Endothelial cell of umbilical vein (primary cell): ENCODE measurements at regions not wholly inside any gene's neighbourhood (a gene's known extent, or its start where the extent isn't known, plus 50 kb on each side); places are given as distances from the start of the nearest gene placed in this dataset.

Experiments
- BruUV-seq: library from RNA; stranded (reverse); fragments of 400-500 nt; replicated peaks from 2 replicates; lab custom pipeline; 2021; lab: Mats Ljungman, UMichigan
- CTCF ChIA-PET: fragments of 300-600, 350-600 bp; sonication (Branson Sonifier 250); formaldehyde crosslinking; loops from one replicate; lab custom pipeline; 2021; ENCODE audit warnings: antibody characterized with exemption, inconsistent platforms; lab: Charles Lee
- POLR2A ChIA-PET: fragments of 300-600, 350-600 bp; sonication (Branson Sonifier 250); formaldehyde crosslinking; loops from one replicate; lab custom pipeline; 2021; ENCODE audit warnings: antibody characterized with exemption, inconsistent platforms; lab: Charles Lee
- DNase-seq: peaks from one replicate; pipeline ENCODE4 v3.0.0-alpha.2; 2011; ENCODE audit warnings: low read depth, low spot score
- FAIRE-seq: peaks from 2 replicates; lab custom pipeline; 2011; peaks lifted over from hg19 to GRCh38; lab: Jason Lieb, UNC
- H2AFZ ChIP-seq: 2 replicates; pipeline ENCODE4 v1.6.0; 2012; ENCODE audit warnings: low read depth, low read length, control low read depth, inconsistent platforms
- H3K27ac ChIP-seq: 2 replicates; pipeline ENCODE4 v1.5.1; 2011; ENCODE audit warnings: low read depth, mild to moderate bottlenecking, control low read depth, low read length, moderate library complexity; ENCODE audit not compliant: insufficient read depth
- H3K27me3 ChIP-seq, 2 experiments: 2 replicates each; pipeline versions ENCODE4 v1.6.0 to v1.6.1; 2011; ENCODE audit warnings: low read length in 2 of 2, mixed read lengths in 1 of 2; ENCODE audit not compliant: control insufficient read depth in 2 of 2, insufficient read depth in 2 of 2
- H3K36me3 ChIP-seq, 2 experiments: 2 replicates in 1 of 2; 3 replicates in 1 of 2; pipeline ENCODE4 v1.5.1; 2011; ENCODE audit warnings: low read length in 2 of 2, mild to moderate bottlenecking in 1 of 2, moderate library complexity in 1 of 2; ENCODE audit not compliant: control insufficient read depth in 2 of 2, insufficient read depth in 2 of 2; ENCODE audit errors: extremely low read depth in 1 of 2
- H3K4me1 ChIP-seq: 3 replicates; pipeline ENCODE4 v1.5.1; 2011; ENCODE audit warnings: mild to moderate bottlenecking, low read length; ENCODE audit not compliant: control insufficient read depth, insufficient read depth; ENCODE audit errors: extremely low read depth
- H3K4me2 ChIP-seq: 2 replicates; pipeline ENCODE4 v1.6.1; 2011; ENCODE audit warnings: low read length, control low read depth, mixed read lengths; ENCODE audit not compliant: insufficient read depth
- H3K4me3 ChIP-seq, 3 experiments: fragments of 200-600 bp in 1 of 3; sonication (generic), shearing (Covaris generic) in 1 of 3; replicated peaks in 1 of 3; 2 replicates each; pipeline ENCODE4 v1.5.1; 2011 to 2016; ENCODE audit warnings: control low read depth in 3 of 3, low read length in 3 of 3, mild to moderate bottlenecking in 2 of 3, inconsistent platforms in 1 of 3, low read depth in 1 of 3, moderate library complexity in 1 of 3; ENCODE audit not compliant: insufficient read depth in 1 of 3
- H3K79me2 ChIP-seq: 2 replicates; pipeline ENCODE4 v1.6.0; 2012; ENCODE audit warnings: low read length, inconsistent platforms; ENCODE audit not compliant: control insufficient read depth, insufficient read depth
- H3K9ac ChIP-seq: replicated peaks from 2 replicates; pipeline ENCODE3; 2011; ENCODE audit warnings: low read length, control low read depth; ENCODE audit not compliant: insufficient read depth; ENCODE audit errors: extremely low read depth
- H3K9me1 ChIP-seq: replicated peaks from 3 replicates; pipeline ENCODE4 v1.6.0; 2011; ENCODE audit warnings: mild to moderate bottlenecking, low read length; ENCODE audit not compliant: control insufficient read depth, insufficient read depth; ENCODE audit errors: extremely low read depth
- H3K9me3 ChIP-seq: replicated peaks from 2 replicates; pipeline ENCODE4 v1.5.1; 2012; ENCODE audit warnings: low read length, inconsistent platforms; ENCODE audit not compliant: control insufficient read depth, insufficient read depth
- H4K20me1 ChIP-seq: replicated peaks from 2 replicates; pipeline ENCODE3; 2011; ENCODE audit warnings: mild to moderate bottlenecking, low read length; ENCODE audit not compliant: control insufficient read depth, insufficient read depth; ENCODE audit errors: extremely low read depth
- EZH2 ChIP-seq: IDR thresholded peaks from 2 replicates; pipeline ENCODE4 v1.6.1; 2012; ENCODE audit warnings: borderline replicate concordance, low read depth, mild to moderate bottlenecking, moderate library complexity, low read length, inconsistent platforms; ENCODE audit not compliant: severe bottlenecking
- FOS ChIP-seq: IDR thresholded peaks from 2 replicates; pipeline ENCODE4 v1.6.1; 2011; ENCODE audit warnings: mild to moderate bottlenecking, low read length, moderate library complexity, borderline replicate concordance; ENCODE audit not compliant: insufficient read depth
- GATA2 ChIP-seq: IDR thresholded peaks from 2 replicates; pipeline ENCODE4 v1.7.0; 2011; ENCODE audit warnings: low read depth, mild to moderate bottlenecking, moderate library complexity, mixed read lengths, low read length; ENCODE audit not compliant: insufficient read length, insufficient read depth
- JUN ChIP-seq: IDR thresholded peaks from 2 replicates; pipeline ENCODE4 v1.6.1; 2011; ENCODE audit warnings: borderline replicate concordance, low read depth; ENCODE audit not compliant: insufficient read length, insufficient read depth
- MYC ChIP-seq: IDR thresholded peaks from one replicate; pipeline ENCODE4 v1.6.1; 2011; ENCODE audit warnings: mild to moderate bottlenecking, low read depth, low read length
- POLR2A ChIP-seq: IDR thresholded peaks from 2 replicates; pipeline ENCODE4 v1.6.1; 2012; ENCODE audit warnings: low read depth, mild to moderate bottlenecking, control low read depth, low read length
- POLR2AphosphoS5 ChIP-seq: IDR thresholded peaks from 2 replicates; pipeline ENCODE4 v1.6.1; 2012; ENCODE audit warnings: low read depth, mild to moderate bottlenecking, control low read depth, low read length, moderate library complexity; ENCODE audit not compliant: insufficient read depth
- dilution Hi-C: fragments of 300-500 bp; cut with MboI; formaldehyde crosslinking; loops from one replicate; pipeline ENCODE4 v1.15.0; 2019; ENCODE audit warnings: low sequenced_read_pairs; ENCODE audit not compliant: extremely low pct_ligation_motif_present
- intact Hi-C: fragments of 100-400 bp; cut with micrococcal nuclease; formaldehyde crosslinking; loops from one replicate; pipeline ENCODE4 v1.10.0; 2022
- TF ChIP-seq, protein P1 (sequence below): IDR thresholded peaks from 2 replicates; pipeline ENCODE4 v1.6.1; 2011; ENCODE audit not compliant: insufficient read depth, insufficient read length
- TF ChIP-seq, protein P2 (sequence below), 2 donors: IDR thresholded peaks; 1 replicate in 1 of 2; 2 replicates in 1 of 2; pipeline ENCODE4 v1.5.1; 2011; ENCODE audit warnings: low read length in 2 of 2, mild to moderate bottlenecking in 2 of 2, moderate library complexity in 2 of 2, control low read depth in 1 of 2, inconsistent platforms in 1 of 2, low read depth in 1 of 2; ENCODE audit not compliant: insufficient read depth in 1 of 2; ENCODE audit errors: extremely low read depth in 1 of 2

DNA sequence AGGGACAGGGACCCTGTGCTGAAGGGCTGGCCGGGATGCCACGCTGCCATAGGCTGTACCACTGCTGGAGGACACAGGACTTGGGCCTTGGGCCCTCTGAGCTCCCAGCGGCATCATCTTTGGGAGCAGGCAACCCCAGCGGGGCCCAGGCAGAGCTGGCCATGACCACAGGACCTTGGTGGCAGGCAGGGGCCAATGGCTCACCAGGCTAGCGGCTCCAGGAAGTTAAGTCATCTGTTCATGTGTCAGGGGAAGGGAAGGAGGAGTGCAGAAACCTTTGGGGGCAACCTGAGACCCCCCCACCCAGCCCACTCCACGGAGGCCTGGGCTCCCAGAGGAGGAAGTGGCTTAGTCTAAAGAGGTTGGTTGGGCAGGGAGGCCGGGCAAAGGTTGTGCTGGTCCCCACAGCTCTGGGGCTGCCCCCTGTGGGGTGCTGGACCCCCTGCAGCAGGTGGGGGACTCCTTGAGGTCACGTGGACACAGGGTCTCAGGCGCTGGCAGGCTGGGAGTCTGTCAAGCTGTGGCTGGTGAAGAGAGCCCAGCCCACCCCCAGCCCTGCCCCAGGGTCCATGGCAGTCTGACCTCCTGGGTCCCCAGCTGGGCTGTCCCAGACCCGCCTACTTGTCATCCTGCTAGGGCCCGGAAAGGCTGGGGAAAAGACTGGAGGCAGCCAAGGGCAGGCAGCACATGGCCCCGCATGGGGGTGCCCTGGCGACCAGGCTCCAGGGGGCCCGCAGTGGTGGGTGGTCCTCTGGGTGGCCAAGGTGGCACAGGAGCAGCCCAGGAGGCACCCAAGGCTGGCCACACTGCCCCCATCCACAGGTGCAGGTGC is 184.3 kb downstream of the IGLL1 start:
- H3K9me1 ChIP-seq = no peaks in the 10 kb centered on the region
- no peak overlapping the region for H3K4me2 ChIP-seq
- dilution Hi-C loops (no loop called here), intact Hi-C loops (no loop called here)
- POLR2A ChIA-PET = no interaction called here
- CTCF ChIA-PET = interaction anchor here (0.5 to 1.0 kb wide), 2 partner anchors 93 to 143 kb away, joined by 3 to 4 read pairs; no protein-coding TSS in a partner anchor
- no peak overlapping the region for H3K4me3 ChIP-seq
- no peaks in the 10 kb centered on the region for H3K4me1 ChIP-seq
- no peak overlapping the region for H3K9ac ChIP-seq
- no peak overlapping the region for H3K27ac ChIP-seq
- TF ChIP-seq JUN (no peak), POLR2A (no peak), FOS (no peak), GATA2 (no peak), POLR2AphosphoS5 (no peak), MYC (no peak), EZH2 (no peak)
- TF ChIP-seq, protein P1, sequence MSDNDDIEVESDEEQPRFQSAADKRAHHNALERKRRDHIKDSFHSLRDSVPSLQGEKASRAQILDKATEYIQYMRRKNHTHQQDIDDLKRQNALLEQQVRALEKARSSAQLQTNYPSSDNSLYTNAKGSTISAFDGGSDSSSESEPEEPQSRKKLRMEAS = no peak
- TF ChIP-seq, protein P2, sequence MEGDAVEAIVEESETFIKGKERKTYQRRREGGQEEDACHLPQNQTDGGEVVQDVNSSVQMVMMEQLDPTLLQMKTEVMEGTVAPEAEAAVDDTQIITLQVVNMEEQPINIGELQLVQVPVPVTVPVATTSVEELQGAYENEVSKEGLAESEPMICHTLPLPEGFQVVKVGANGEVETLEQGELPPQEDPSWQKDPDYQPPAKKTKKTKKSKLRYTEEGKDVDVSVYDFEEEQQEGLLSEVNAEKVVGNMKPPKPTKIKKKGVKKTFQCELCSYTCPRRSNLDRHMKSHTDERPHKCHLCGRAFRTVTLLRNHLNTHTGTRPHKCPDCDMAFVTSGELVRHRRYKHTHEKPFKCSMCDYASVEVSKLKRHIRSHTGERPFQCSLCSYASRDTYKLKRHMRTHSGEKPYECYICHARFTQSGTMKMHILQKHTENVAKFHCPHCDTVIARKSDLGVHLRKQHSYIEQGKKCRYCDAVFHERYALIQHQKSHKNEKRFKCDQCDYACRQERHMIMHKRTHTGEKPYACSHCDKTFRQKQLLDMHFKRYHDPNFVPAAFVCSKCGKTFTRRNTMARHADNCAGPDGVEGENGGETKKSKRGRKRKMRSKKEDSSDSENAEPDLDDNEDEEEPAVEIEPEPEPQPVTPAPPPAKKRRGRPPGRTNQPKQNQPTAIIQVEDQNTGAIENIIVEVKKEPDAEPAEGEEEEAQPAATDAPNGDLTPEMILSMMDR (IDR thresholded peaks at IDR 0.05; ENCODE audit: extremely low read depth in 1 of 2, insufficient read depth in 1 of 2, low read depth in 1 of 2, low read length in 2 of 2) = no peak
- H3K27me3 ChIP-seq = no peaks in the 10 kb centered on the region
- no peaks in the 10 kb centered on the region for H4K20me1 ChIP-seq
- H3K79me2 ChIP-seq = no peaks in the 10 kb centered on the region
- DNase-seq = no peak
- no TSS peak for BruUV-seq
- no peaks in the 10 kb centered on the region for H3K36me3 ChIP-seq
- no peak for FAIRE-seq
- H2AFZ ChIP-seq = no peak overlapping the region
- H3K9me3 ChIP-seq = no peaks in the 10 kb centered on the region
